Activated naive CD4-positive, alpha-beta T cell treated with anti-CD3 and anti-CD28 coated beads, Interleukin-2, amount 50 U/mL, for 72 hours (primary cell): ENCODE measurements at regions not wholly inside any gene's neighbourhood (a gene's known extent, or its start where the extent isn't known, plus 50 kb on each side); places are given as distances from the start of the nearest gene placed in this dataset.
"Not testable (repeated sequence)": the region's sequence is repeated elsewhere in the genome, so short reads cannot be mapped to it uniquely, and the experiment has no call there.

Source experiments
- ATAC-seq, 2 donors: fragments of 150-1000 bp; cut with Tn5 transposase; 2 replicates each; pipeline ENCODE4 v1.10.0; 2021; ENCODE audit warnings: mild to moderate bottlenecking in 2 of 2, moderate library complexity in 2 of 2
- DNase-seq, 2 donors: peaks; one replicate each; pipeline ENCODE4 v3.0.0; 2021 to 2022; ENCODE audit warnings: low spot score in 2 of 2
- H3K27ac Mint-ChIP-seq, 2 donors: one replicate each; pipeline ENCODE4 v1.8.0; 2022; ENCODE audit warnings: mild to moderate bottlenecking in 2 of 2, mixed read lengths in 2 of 2
- H3K36me3 Mint-ChIP-seq, 2 donors: one replicate each; pipeline ENCODE4 v1.8.0; 2022; ENCODE audit warnings: mixed read lengths in 2 of 2
- H3K9me3 Mint-ChIP-seq, 2 donors: one replicate each; pipeline ENCODE4 v1.8.0; 2022; ENCODE audit warnings: mixed read lengths in 2 of 2

DNA sequence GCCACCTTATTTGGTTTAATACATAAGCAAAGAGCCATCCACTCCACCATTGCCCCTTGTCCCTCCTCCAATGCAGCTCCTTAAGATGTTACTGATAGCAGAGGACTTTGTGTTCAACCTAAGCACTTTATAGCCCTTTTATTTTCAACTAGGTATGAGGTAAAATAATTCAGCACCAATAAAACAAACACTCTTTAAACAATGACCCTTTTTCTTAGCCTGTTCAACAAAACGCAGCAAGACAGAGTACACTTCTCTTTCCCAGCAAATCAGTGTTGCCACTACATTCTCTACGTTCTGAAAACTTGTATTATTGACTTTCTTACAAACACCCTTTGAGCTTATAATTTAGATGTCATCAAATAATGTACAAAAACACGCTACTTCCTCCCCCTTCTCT is 104.0 kb upstream of the IGLL5 start:
- Mint-ChIP-seq H3K36me3 (no peaks in the 10 kb centered on the region), H3K9me3 (no peaks in the 10 kb centered on the region), H3K27ac (no peak overlapping the region)
- no peak for DNase-seq
- ATAC-seq: no peak

DNA sequence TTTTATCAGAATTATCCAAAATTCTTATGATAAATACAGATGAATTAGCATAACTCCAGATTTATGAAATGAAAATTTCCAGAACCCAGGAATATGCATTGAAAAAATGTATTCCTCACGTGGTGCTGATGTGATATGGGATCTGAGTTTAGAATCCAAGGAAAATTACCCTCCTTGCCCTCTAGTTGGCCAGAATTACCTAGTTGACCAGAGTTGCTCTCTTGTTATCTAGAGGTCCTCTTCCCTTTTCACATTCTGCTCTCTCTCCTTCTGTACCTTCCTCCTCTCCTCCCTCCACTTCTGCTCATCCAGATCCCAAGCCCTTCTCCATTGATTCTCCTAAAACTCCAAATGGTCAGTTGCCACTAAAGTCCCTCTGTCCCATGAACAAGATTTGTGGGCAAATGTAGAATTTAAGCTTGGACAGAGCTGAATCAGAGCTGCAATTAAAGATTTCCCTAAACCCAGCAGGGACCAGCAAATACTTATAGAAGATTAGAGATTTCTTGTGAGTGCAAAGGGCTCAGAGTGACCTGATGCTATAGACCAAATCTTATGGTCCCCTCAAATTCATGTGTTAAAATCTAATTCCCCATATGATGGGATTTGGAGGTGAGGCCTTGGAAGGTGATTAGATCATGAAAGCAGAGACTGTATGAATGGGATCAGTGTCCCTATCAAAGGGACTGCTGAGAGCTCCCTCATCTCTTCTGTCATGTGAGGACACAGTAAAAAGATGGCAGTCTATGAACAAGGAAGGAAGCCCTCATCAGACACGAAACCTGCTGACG is 103.2 kb upstream of the IGLL5 start:
- H3K9me3 Mint-ChIP-seq: no peaks in the 10 kb centered on the region
- H3K27ac Mint-ChIP-seq: no peak overlapping the region
- no peak for ATAC-seq
- H3K36me3 Mint-ChIP-seq: no peaks in the 10 kb centered on the region
- no peak for DNase-seq

DNA sequence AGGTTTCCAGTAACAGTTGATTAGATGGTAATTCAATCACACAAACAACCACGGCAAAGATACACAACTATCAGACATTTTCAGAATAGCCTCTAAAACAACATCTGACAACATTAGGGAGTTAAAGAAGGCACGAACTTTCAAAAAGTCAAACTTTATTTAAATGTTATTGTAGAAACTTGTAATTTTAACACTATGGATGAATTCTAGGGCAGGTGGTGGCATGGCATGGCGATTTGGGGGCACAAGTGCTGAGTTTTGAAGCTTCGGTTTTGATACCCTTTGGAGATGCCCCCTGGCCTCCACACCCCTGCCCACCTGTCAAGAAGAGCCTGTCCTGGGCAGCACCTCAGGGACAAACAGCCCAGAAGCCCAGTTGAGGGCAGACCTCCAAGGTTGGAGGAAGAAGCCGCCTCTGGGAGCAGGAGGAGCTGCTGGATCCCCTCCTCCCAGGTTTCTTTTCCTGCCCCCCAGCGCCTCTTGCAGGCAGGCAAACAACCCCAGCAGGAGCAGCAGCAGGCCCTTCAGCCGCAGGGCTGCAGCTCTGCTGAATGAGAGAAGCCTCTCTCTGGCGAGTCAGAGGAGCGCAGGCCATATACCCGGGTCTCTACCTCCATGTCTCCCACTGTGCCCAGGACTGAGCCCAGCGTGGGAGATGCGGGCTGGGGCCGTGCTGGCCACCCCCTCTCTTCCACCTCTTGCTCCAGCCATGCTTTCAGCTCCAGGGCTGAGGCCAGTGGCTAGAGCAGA is 102.1 kb upstream of the IGLL5 start:
- Mint-ChIP-seq H3K27ac (no peak overlapping the region), H3K36me3 (no peaks in the 10 kb centered on the region), H3K9me3 (no peaks in the 10 kb centered on the region)
- no peak for ATAC-seq
- DNase-seq: no peak

DNA sequence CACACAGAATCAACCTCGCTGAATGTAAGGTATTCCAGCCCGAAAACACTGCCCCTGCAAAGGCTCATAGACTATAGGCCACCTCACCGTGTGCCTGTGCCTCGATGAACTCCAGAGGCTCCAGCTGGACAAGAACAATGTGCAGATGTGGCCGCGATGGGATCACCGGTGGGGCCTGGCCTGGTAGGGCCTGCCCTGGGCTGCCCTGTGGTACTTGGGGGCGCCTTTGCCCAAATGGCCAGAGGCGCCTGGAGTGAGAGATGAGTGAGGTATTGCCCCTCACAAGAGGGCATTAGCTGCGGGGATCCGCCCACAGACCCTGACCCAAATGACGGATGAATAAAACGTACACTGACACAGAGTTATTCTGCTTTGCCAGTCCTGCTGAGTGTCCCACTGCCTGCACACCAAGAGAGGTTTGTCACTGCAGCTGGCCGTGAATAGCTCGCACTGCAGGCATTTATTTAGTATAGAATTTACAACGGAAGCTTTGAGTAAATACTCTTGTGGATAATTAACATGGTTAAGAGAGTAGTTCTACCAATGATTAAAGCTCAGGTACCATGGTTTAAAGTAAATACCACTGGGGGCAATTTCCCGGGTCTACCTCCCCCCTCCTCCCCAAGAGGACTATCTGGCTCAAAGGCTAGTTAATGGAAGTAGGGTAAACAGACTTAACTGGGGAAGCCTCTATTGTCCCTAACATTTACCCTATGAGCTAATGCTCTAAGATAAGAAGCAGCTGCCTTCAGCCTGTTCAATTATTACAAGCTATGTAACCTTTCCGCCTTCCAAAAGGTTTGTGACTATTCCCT is 101.1 kb upstream of the IGLL5 start:
- DNase-seq (no peak), ATAC-seq (no peak)
- Mint-ChIP-seq H3K27ac (no peak overlapping the region), H3K36me3 (no peaks in the 10 kb centered on the region), H3K9me3 (no peaks in the 10 kb centered on the region)

DNA sequence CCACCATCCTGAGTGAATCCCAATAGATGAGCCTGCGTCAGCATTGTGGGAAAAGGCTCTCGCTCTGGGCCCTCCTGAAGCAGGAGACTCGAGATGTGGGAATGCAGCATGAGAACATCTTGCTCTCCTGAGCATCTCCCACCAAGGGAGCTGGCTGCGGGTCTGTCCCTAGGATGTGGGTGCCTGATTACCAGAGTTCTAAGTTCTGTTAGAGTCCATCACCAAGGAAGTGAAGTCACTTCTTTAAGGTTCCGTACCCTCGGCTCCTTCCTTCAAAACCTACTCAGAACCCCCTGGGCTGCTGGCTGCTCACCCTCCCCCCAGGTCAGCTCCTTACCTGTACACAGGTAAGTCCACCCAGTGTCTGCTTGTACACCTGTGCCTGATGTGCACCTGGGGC is 100.5 kb upstream of the IGLL5 start:
- H3K9me3 Mint-ChIP-seq: no peaks in the 10 kb centered on the region
- DNase-seq (no peak), ATAC-seq (no peak)
- no peak overlapping the region for H3K27ac Mint-ChIP-seq
- H3K36me3 Mint-ChIP-seq: no peaks in the 10 kb centered on the region

DNA sequence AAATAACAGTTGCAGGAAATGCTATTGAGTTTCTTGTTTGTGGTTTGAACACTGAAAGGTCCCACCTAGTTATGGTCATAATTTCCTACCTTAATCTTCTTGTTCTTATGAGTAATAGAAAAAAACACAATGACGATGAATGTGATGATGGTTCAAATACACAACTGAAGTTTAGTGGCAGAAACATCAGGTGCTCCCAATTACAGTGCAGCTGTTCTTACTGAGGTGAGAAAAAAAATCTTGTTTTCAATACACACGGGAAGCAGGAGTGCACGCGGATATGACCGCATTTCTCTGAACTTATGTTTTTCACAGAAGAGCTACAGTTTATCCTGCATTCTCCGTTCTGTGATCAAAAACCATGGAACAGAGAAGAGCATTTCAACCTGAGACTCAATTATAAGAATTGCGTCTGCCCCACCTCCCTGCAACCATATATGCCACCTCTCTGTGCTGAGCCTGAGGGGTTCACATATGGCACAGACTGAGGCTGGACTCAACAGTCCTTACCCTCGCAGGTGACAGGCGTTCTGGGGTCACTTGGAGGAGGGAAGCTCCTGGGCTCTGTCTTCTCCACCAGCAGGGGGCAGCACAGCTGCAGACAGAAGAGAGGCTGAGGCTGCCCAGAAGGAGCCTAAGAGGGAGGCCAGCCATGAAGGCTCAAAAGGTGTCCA is 99.7 kb upstream of the IGLL5 start:
- no peaks in the 10 kb centered on the region for H3K9me3 Mint-ChIP-seq
- peak in 1 of 2 donors; percentile 76 for DNase-seq
- H3K36me3 Mint-ChIP-seq: no peaks in the 10 kb centered on the region
- H3K27ac Mint-ChIP-seq: no peak overlapping the region
- peak; percentile 83 to 87 for ATAC-seq

DNA sequence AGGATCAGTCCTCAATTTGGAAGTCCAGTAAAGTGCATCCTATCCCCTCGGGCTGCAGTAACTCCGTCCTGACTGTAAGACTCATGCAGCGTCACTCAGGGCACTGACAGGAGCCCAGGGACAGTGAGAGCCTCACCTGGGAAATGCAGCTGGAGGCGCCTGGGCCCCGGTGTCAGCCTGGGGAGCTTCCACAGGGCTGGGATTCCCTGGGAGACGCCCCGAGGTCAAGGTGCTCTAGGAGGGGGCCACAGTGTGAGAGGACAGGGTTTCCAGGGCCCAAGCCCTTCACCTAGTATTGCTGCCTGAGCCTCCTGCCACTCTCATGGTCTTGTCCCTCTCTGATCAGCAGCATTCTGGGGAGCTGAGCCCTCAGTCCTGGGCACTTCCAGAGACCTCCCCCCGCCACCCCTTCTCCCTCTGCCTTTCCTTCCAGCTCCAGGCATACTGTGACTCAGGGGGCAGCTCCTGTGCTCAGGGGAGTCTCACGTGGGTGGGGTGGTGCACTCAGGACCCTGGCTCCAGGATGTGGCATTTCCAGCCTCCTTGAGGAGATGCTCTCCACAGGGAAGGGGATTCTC is 99.1 kb upstream of the IGLL5 start:
- ATAC-seq (peak in 1 of 2 donors; percentile 29), DNase-seq (no peak)
- Mint-ChIP-seq H3K36me3 (no peaks in the 10 kb centered on the region), H3K27ac (no peak overlapping the region), H3K9me3 (no peaks in the 10 kb centered on the region)

DNA sequence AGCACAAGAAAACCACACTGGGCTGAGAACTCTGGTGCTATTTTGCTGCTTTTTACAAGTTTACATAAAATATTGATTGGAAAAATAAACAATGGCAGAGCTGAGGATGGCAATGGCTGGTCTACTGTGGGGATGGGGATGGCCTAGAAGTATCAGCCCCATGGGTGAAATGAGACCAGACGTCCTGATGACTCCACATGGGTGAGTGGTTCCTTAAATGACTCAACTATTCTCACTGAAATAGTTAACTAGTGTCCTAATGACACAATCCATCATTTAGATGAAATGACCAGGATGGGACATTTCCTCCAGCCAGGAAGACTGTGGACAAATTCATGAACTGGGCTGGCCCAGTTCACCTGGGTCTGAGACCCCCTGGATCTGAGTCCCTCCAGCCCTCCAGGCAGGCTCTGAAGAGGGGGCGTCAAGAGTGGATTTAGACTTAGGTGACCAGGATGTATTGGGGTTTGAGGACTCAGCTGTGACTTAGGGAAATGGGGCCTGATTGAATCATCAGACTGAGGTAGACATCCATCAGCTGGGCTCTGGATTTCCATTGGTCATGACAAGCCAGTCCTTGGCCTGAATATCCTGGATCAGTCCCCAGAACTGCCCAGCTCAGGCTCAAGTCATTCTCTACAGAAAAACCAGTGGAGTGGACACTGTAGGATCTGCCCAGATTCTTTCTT is 98.2 kb upstream of the IGLL5 start:
- ATAC-seq: peak in 1 of 2 donors; percentile 37

DNA sequence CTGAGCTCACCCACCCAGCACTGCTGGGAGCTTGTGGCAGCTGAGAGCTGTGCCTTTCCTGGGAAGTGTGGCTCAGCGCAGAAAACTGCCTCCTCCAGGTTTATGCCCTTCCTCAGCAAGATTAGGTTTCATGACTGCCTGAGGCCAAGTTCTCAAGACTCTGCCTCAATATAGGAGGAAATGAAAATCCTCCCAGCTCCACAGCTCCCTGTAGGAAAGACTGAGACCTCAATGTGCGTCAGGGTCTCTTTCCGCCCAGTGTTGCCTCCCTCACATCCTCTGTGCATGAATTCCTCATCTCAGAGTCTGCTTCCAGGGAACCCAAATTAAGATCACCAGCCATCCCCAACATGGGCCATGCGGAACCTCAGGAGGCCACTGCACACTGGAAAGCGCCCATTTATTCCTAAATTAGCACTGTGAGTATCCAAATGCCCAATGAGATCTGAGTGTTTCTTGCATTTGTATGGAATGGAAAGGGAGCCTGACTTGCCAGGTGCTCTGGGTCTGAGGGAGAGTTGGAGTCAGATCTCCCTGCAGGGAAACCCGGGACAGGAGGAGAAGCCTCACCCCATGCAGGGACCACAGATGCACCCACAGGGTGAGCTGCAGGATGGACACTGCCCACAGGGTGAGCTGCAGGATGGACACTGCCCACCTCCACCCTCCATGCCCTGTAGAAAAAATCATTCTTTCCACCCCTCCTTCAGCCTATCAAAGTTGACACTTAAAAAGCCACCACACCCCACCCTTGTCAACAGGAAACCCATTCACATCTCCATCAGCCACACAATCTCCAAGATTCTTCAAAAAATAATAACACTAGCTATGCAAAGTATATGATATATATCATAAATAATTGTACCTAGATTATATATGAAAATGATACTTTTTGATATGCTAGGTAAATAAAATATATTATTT is 97.4 kb upstream of the IGLL5 start:
- Mint-ChIP-seq H3K27ac (no peak overlapping the region), H3K9me3 (no peaks in the 10 kb centered on the region), H3K36me3 (no peaks in the 10 kb centered on the region)
- DNase-seq (no peak), ATAC-seq (no peak)

More for the DNA sequence above, 98.2 kb upstream of the IGLL5 start:
- DNase-seq: no peak
- Mint-ChIP-seq H3K36me3 (no peaks in the 10 kb centered on the region), H3K9me3 (no peaks in the 10 kb centered on the region), H3K27ac (no peak overlapping the region)

DNA sequence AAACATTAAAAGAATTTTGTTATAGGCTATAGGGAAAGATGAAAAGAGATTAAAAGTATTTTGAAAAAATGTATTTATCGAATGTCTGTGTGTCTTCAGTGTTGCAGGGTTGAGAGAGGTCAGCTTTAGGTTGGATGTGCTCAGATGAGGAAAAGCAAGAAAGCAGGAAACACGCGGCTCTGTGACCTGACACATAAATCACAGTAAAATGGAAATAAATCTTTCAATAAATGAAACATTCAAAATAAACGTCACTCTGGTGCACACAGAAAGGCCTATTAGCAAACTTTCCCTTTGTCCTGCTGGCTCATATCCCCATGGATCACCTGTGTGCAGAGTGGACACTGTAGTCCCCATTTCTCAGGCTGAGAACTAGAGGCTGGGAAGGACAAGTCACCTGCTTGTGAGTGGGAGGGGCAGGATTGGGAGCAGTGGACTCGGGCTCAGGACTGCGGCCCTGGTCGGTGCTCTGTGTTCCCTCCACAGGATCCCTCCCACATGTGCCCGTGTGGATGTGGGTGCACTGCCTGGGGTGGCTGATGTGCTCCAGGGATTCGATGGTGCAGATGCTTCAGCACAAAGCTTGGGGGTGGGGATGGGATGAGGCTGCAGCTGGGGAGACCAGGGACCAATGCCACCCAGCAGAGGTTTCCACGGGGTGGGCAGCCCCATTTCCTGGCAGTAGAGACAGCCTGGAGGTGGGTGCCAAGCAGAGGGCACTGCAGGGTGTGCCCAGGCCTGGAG is 96.0 kb upstream of the IGLL5 start:
- no peak for ATAC-seq
- Mint-ChIP-seq H3K9me3 (no peaks in the 10 kb centered on the region), H3K36me3 (no peaks in the 10 kb centered on the region), H3K27ac (no peak overlapping the region)
- DNase-seq: no peak

DNA sequence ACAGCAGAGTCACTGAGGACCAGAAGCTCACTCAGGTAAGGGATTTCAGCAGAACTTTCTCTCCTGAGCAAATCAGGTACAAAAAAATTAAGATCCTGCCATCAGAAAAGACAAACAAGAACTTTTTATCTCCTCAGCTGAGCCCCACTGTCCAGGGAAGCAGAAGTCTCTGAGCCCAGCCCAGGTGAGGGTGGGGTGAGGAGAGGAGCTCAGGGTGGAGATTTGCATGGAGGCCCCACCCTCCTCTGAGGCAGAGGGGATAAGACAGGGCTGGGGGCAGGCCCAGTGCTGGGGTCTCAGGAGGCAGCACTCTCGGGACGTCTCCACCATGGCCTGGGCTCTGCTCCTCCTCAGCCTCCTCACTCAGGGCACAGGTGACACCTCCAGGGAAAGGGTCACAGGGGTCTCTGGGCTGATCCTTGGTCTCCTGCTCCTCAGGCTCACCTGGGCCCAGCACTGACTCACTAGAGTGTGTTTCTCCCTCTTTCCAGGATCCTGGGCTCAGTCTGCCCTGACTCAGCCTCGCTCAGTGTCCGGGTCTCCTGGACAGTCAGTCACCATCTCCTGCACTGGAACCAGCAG is 95.3 kb upstream of the IGLL5 start:
- not testable (repeated sequence) for H3K27ac Mint-ChIP-seq, H3K9me3 Mint-ChIP-seq, H3K36me3 Mint-ChIP-seq, DNase-seq, ATAC-seq

DNA sequence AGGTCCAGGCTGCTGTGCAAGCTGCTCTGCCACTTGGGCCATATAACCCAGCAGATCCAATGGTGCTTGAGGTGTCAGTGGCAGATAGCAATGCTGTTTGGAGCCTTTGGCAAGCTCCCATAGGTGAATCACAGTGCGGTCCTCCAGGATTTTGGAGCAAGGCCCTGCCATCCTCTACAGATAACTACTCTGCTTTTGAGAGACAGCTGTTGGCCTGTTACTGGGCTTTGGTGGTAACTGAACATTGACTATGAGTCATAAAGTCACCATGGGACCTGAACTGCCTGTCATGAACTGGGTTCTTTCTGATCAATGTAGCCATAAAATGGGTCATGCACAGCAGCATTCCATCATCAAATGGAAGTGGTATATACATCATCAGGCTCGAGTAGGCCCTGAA is 92.0 kb upstream of the IGLL5 start:
- H3K27ac Mint-ChIP-seq, H3K36me3 Mint-ChIP-seq, ATAC-seq, DNase-seq, H3K9me3 Mint-ChIP-seq: not testable (repeated sequence)

DNA sequence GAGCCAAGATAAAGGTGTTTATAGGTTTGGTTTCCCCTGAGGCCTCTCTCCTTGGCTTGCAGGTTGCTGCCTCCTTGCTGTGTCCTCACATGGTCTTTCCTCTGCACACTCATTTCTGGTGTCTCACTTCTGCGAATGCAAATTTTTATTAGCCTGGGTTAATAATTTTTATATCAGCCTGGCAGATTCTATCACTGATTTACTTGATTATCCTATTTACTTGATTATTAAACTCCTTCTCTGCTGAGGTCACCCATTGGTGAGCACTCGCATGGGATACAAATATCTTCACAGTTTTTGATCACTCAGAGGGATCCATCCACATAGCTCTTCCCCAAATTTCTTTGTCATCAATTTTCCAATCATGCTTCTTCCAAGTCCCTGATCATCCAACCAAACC is 90.9 kb upstream of the IGLL5 start:
- Mint-ChIP-seq H3K9me3 (no peaks in the 10 kb centered on the region), H3K36me3 (no peaks in the 10 kb centered on the region), H3K27ac (no peak overlapping the region)
- ATAC-seq (no peak), DNase-seq (no peak)

DNA sequence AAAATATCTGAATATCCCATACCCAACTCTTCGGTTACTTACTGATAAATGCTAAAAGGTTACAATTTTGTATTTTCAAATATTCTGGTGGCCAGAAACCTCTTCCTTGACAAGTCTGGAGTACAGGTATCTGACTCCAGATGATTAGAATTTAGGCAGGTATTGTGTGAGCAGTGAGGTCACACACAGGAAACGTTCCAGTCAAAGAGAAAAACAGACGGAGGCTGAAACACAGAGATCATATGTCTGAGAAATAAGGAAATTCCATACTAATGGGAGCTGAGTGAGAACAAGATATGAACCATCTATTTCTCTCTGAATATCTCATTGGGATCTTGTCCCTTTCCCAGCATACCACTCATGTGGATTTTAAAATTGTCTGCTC is 89.4 kb upstream of the IGLL5 start:
- no peak overlapping the region for H3K27ac Mint-ChIP-seq
- no peaks in the 10 kb centered on the region for H3K36me3 Mint-ChIP-seq
- DNase-seq (no peak), ATAC-seq (no peak)
- H3K9me3 Mint-ChIP-seq: no peaks in the 10 kb centered on the region
